Natural killer cell (primary cell): ENCODE measurements at regions not wholly inside any gene's neighbourhood (a gene's known extent, or its start where the extent isn't known, plus 50 kb on each side); places are given as distances from the start of the nearest gene placed in this dataset.

Experiments used
- ATAC-seq, 3 donors: fragments of 150-1000 bp in 2 of 3; fragments of 200-7000 bp in 1 of 3; cut with Tn5 transposase; 1 replicate in 1 of 3; 2 replicates in 2 of 3; pipeline ENCODE4 v1.10.0; 2021; ENCODE audit warnings: mild to moderate bottlenecking in 2 of 3, moderate library complexity in 2 of 3
- DNase-seq, 2 donors: peaks; one replicate each; pipeline versions ENCODE4 v3.0.0 to v3.0.0-alpha.2; 2013 to 2021; ENCODE audit warnings: mixed read lengths in 1 of 2
- H3K27ac ChIP-seq: one replicate; pipeline ENCODE4 v1.5.1; 2013; ENCODE audit warnings: mild to moderate bottlenecking, low read length
- H3K27me3 ChIP-seq: one replicate; pipeline ENCODE4 v1.6.1; 2013; ENCODE audit warnings: low read length; ENCODE audit not compliant: control insufficient read depth, insufficient read depth
- H3K36me3 ChIP-seq: one replicate; pipeline ENCODE4 v1.6.1; 2013; ENCODE audit warnings: low read length; ENCODE audit not compliant: control insufficient read depth, insufficient read depth
- H3K4me1 ChIP-seq: one replicate; pipeline ENCODE4 v1.6.1; 2013; ENCODE audit warnings: low read length; ENCODE audit not compliant: control insufficient read depth, insufficient read depth
- H3K4me3 ChIP-seq: one replicate; pipeline ENCODE4 v1.5.1; 2013; ENCODE audit warnings: low read length
- H3K9me3 ChIP-seq: one replicate; pipeline ENCODE4 v1.6.1; 2013; ENCODE audit warnings: low read length; ENCODE audit not compliant: control insufficient read depth, insufficient read depth
- H3K27ac Mint-ChIP-seq, 2 donors: one replicate each; pipeline ENCODE4 v1.8.0; 2022; ENCODE audit warnings: mild to moderate bottlenecking in 2 of 2, mixed read lengths in 2 of 2, moderate library complexity in 1 of 2
- H3K27me3 Mint-ChIP-seq, 2 donors: one replicate each; pipeline ENCODE4 v1.8.0; 2022; ENCODE audit warnings: low read depth in 2 of 2, mixed read lengths in 2 of 2
- H3K36me3 Mint-ChIP-seq: one replicate; pipeline ENCODE4 v1.8.0; 2022; ENCODE audit warnings: mixed read lengths
- H3K4me1 Mint-ChIP-seq, 2 donors: one replicate each; pipeline ENCODE4 v1.8.0; 2022; ENCODE audit warnings: mixed read lengths in 2 of 2
- H3K4me3 Mint-ChIP-seq: one replicate; pipeline ENCODE4 v1.8.0; 2022; ENCODE audit warnings: mild to moderate bottlenecking, moderate library complexity, mixed read lengths
- H3K9me3 Mint-ChIP-seq, 2 donors: one replicate each; pipeline ENCODE4 v1.8.0; 2022; ENCODE audit warnings: mixed read lengths in 2 of 2
- CTCF ChIP-seq: fragments of 200-600 bp; IDR thresholded peaks from one replicate; pipeline ENCODE4 v1.8.0; 2022; ENCODE audit warnings: antibody characterized with exemption
- WGBS: methylation state at CpG from one replicate; pipeline ENCODE4 v1.1.7; 2013; ENCODE audit warnings: missing lambda C conversion rate; ENCODE audit not compliant: insufficient coverage; 5-methylcytosine and 5-hydroxymethylcytosine counted together
- intact Hi-C: fragments of 100-400 bp; cut with micrococcal nuclease; formaldehyde crosslinking; loops from one replicate; pipeline ENCODE4 v1.14.2; 2022

GRCh38 chr6:131459005-131459404 is 114.0 kb upstream of the ARG1 start:
- Mint-ChIP-seq H3K27ac (no peak overlapping the region), H3K9me3 (no peaks in the 10 kb centered on the region), H3K36me3 (no peaks in the 10 kb centered on the region), H3K4me3 (no peak overlapping the region), H3K27me3 (no peaks in the 10 kb centered on the region), H3K4me1 (peaks cover 6% of the 10 kb centered on the region in 2 donors)
- no peaks in the 10 kb centered on the region for H3K36me3 ChIP-seq
- TF ChIP-seq CTCF, result no peak
- H3K27me3 ChIP-seq, result no peaks in the 10 kb centered on the region
- no peak overlapping the region for H3K4me3 ChIP-seq
- ATAC-seq (no peak), DNase-seq (no peak)
- H3K4me1 ChIP-seq, result no peaks in the 10 kb centered on the region
- H3K27ac ChIP-seq, result no peak overlapping the region
- intact Hi-C loops, result no loop called here
- H3K9me3 ChIP-seq, result no peaks in the 10 kb centered on the region

GRCh38 chr6:131460614-131461000 is 112.4 kb upstream of the ARG1 start:
- H3K4me1 ChIP-seq, result no peaks in the 10 kb centered on the region
- H3K36me3 ChIP-seq, result no peaks in the 10 kb centered on the region
- ATAC-seq (no peak), DNase-seq (no peak)
- Mint-ChIP-seq H3K27me3 (no peaks in the 10 kb centered on the region), H3K27ac (no peak overlapping the region), H3K4me3 (no peak overlapping the region), H3K9me3 (no peaks in the 10 kb centered on the region), H3K36me3 (no peaks in the 10 kb centered on the region), H3K4me1 (peaks cover 6% of the 10 kb centered on the region in 2 donors)
- no peaks in the 10 kb centered on the region for H3K27me3 ChIP-seq
- no peak overlapping the region for H3K4me3 ChIP-seq
- WGBS, result 74% methylated on average over 6 of the region's 6 CpGs
- no peaks in the 10 kb centered on the region for H3K9me3 ChIP-seq
- no peak overlapping the region for H3K27ac ChIP-seq
- TF ChIP-seq CTCF, result no peak
- intact Hi-C loops, result no loop called here

- no peaks in the 10 kb centered on the region for H3K36me3 ChIP-seq
- no peak overlapping the region for H3K4me3 Mint-ChIP-seq
- H3K27me3 ChIP-seq, result no peaks in the 10 kb centered on the region
- intact Hi-C loops, result no loop called here
- H3K9me3 ChIP-seq, result no peaks in the 10 kb centered on the region
- H3K4me1 ChIP-seq, result no peaks in the 10 kb centered on the region
- H3K27ac ChIP-seq, result no peak overlapping the region
- no peaks in the 10 kb centered on the region for H3K9me3 Mint-ChIP-seq
- DNase-seq (no peak), ATAC-seq (no peak)
- no peaks in the 10 kb centered on the region for H3K4me1 Mint-ChIP-seq
- H3K27ac Mint-ChIP-seq, result no peak overlapping the region
- no peak for TF ChIP-seq CTCF
- 94% methylated on average over 2 of the region's 2 CpGs for WGBS
- H3K4me3 ChIP-seq, result no peak overlapping the region
- H3K27me3 Mint-ChIP-seq, result peaks cover 5 to 26% of the 10 kb centered on the region in 2 donors
- no peaks in the 10 kb centered on the region for H3K36me3 Mint-ChIP-seq
These were observed 103.9 kb upstream of the ARG1 start for GRCh38 chr6:131469130-131469529.

- WGBS, result 88% methylated on average over 1 of the region's 3 CpGs
- ATAC-seq (no peak), DNase-seq (no peak)
These were observed 102.5 kb upstream of the ARG1 start for GRCh38 chr6:131470534-131470933.

More at GRCh38 chr6:131470534-131470933, 102.5 kb upstream of the ARG1 start:
- no peaks in the 10 kb centered on the region for H3K27me3 ChIP-seq
- no peaks in the 10 kb centered on the region for H3K36me3 ChIP-seq
- peaks cover 3% of the 10 kb centered on the region for H3K9me3 ChIP-seq
- H3K27ac ChIP-seq, result no peak overlapping the region
- H3K4me1 Mint-ChIP-seq, result no peaks in the 10 kb centered on the region
- intact Hi-C loops, result no loop called here
- TF ChIP-seq CTCF, result no peak
- H3K27ac Mint-ChIP-seq, result no peak overlapping the region
- no peaks in the 10 kb centered on the region for H3K4me1 ChIP-seq
- H3K4me3 Mint-ChIP-seq, result no peak overlapping the region
- H3K36me3 Mint-ChIP-seq, result no peaks in the 10 kb centered on the region
- H3K4me3 ChIP-seq, result no peak overlapping the region
- H3K9me3 Mint-ChIP-seq, result peaks cover 0 to 4% of the 10 kb centered on the region in 2 donors
- peaks cover 5 to 26% of the 10 kb centered on the region in 2 donors for H3K27me3 Mint-ChIP-seq
